ENCODE measurements at regions not wholly inside any gene's neighbourhood (a gene's known extent, or its start where the extent isn't known, plus 50 kb on each side); places are given as distances from the start of the nearest gene placed in this dataset.

DNA sequence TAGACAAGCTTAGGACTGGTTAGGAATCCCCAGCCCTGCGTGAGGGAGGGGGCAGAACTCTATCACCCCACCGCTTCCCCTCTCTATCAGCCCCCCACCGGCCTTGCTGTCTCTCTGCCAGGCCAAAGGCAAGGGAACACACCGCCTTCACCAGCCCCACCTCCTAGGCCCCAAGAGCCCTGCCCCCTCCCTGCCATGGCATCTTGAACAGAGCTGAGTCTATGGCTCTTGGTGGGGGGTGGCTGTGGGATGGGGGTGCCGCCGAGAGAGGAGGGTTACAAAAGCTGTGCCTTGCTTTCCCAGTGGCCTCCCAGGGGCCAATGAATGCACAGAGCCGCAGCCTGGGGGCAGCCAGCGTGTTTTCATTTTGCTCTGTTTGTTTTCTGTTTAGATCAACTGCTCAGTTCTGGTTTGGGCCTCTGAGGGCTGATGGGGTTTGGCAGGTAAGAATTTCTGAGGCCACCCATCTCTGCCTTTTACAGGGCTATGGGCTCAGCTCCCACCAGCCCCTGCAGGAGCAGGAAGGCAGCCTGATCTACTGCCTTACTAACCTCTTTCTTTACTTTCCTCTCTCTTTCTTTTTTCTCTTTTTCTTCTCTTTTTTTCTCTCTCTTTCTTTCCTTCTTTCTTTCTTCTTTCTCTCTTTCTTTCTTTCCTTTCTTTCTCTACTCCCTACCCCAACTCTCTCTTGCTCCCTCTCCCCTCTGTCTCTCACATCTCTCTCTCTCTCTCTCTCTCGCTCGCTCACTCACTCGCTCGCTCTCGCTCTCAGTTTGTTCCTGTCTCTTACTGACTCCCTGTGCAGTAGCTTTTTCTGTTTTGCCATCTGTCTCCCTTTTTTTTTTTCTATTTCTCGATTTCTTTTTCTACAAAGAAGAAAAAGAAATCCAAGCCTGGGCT is 128.3 kb downstream of the PJA1 start:
- TF ChIP-seq, protein P1, sequence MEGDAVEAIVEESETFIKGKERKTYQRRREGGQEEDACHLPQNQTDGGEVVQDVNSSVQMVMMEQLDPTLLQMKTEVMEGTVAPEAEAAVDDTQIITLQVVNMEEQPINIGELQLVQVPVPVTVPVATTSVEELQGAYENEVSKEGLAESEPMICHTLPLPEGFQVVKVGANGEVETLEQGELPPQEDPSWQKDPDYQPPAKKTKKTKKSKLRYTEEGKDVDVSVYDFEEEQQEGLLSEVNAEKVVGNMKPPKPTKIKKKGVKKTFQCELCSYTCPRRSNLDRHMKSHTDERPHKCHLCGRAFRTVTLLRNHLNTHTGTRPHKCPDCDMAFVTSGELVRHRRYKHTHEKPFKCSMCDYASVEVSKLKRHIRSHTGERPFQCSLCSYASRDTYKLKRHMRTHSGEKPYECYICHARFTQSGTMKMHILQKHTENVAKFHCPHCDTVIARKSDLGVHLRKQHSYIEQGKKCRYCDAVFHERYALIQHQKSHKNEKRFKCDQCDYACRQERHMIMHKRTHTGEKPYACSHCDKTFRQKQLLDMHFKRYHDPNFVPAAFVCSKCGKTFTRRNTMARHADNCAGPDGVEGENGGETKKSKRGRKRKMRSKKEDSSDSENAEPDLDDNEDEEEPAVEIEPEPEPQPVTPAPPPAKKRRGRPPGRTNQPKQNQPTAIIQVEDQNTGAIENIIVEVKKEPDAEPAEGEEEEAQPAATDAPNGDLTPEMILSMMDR (IDR thresholded peaks at IDR 0.05; ENCODE audit: low read length) = no peak
- TF ChIP-seq EZH2phosphoT487 (IDR thresholded peaks at IDR 0.05; ENCODE audit: low read length) (no peak), EZH2 (optimal IDR thresholded peaks at IDR 0.05; ENCODE audit: low read depth, low read length) (no peak)
- no peak overlapping the region for H3K9ac ChIP-seq (ENCODE audit: low read length)
- H3K4me3 ChIP-seq (ENCODE audit: low read length) = no peak overlapping the region
- H4K20me1 ChIP-seq (ENCODE audit: insufficient read depth, low read length) = no peaks in the 10 kb centered on the region
- no peak overlapping the region for H3K27ac ChIP-seq (ENCODE audit: low read length)
- no peak overlapping the region for H2AFZ ChIP-seq (ENCODE audit: low read length)
- H3K4me2 ChIP-seq (ENCODE audit: low read depth, low read length) = no peak overlapping the region
- no peaks in the 10 kb centered on the region for H3K4me1 ChIP-seq (ENCODE audit: low read length)
- no peak for DNase-seq
- no peaks in the 10 kb centered on the region for H3K79me2 ChIP-seq (ENCODE audit: low read length)
- H3K9me2 ChIP-seq (replicated peaks; ENCODE audit: insufficient read depth, low read length) = no peaks in the 10 kb centered on the region
- no peaks in the 10 kb centered on the region for H3K36me3 ChIP-seq (replicated peaks; ENCODE audit: insufficient read depth, low read length)
- no peaks in the 10 kb centered on the region for H3K9me3 ChIP-seq (replicated peaks; ENCODE audit: insufficient read depth, low read length)
- H3F3A ChIP-seq (ENCODE audit: insufficient read depth, low read length) = no peaks in the 10 kb centered on the region
- no peaks in the 10 kb centered on the region for H3K27me3 ChIP-seq (replicated peaks; ENCODE audit: insufficient read depth, low read length)

DNA sequence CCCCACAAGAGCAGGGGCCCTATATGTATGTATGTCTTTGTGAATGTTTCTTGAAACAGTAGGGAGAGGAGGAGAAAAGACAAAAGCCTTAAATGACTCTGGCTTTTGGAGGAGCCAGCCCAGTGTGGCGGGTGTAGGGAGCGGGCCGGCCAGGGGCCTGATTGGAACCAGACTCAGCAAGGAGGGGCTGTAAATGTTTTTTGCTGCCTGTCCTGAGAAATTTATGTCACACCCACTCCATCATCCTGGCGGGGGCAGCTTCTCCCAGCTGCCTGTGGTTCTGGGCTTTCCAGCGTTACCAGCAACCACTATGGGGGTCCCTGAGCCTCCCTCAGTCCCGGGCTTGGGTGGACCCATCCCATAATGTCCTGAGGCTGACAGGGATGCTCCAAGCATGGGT is 130.8 kb downstream of the PJA1 start:
- no peak overlapping the region for H3K4me2 ChIP-seq (ENCODE audit: low read depth, low read length)
- H3K9ac ChIP-seq (ENCODE audit: low read length) = no peak overlapping the region
- H3K27ac ChIP-seq (ENCODE audit: low read length) = no peak overlapping the region
- no peaks in the 10 kb centered on the region for H3K4me1 ChIP-seq (ENCODE audit: low read length)
- no peaks in the 10 kb centered on the region for H3F3A ChIP-seq (ENCODE audit: insufficient read depth, low read length)
- no peaks in the 10 kb centered on the region for H3K79me2 ChIP-seq (ENCODE audit: low read length)
- H3K9me3 ChIP-seq (replicated peaks; ENCODE audit: insufficient read depth, low read length) = no peaks in the 10 kb centered on the region
- H2AFZ ChIP-seq (ENCODE audit: low read length) = no peak overlapping the region
- H4K20me1 ChIP-seq (ENCODE audit: insufficient read depth, low read length) = no peaks in the 10 kb centered on the region
- TF ChIP-seq, protein P1 (IDR thresholded peaks at IDR 0.05; ENCODE audit: low read length) = no peak
- no peak for TF ChIP-seq EZH2phosphoT487 (IDR thresholded peaks at IDR 0.05; ENCODE audit: low read length)
- TF ChIP-seq EZH2 (optimal IDR thresholded peaks at IDR 0.05; ENCODE audit: low read depth, low read length) = no peak
- no peak for DNase-seq
- no peaks in the 10 kb centered on the region for H3K9me2 ChIP-seq (replicated peaks; ENCODE audit: insufficient read depth, low read length)
- no peaks in the 10 kb centered on the region for H3K27me3 ChIP-seq (replicated peaks; ENCODE audit: insufficient read depth, low read length)
- no peak overlapping the region for H3K4me3 ChIP-seq (ENCODE audit: low read length)
- H3K36me3 ChIP-seq (replicated peaks; ENCODE audit: insufficient read depth, low read length) = no peaks in the 10 kb centered on the region

DNA sequence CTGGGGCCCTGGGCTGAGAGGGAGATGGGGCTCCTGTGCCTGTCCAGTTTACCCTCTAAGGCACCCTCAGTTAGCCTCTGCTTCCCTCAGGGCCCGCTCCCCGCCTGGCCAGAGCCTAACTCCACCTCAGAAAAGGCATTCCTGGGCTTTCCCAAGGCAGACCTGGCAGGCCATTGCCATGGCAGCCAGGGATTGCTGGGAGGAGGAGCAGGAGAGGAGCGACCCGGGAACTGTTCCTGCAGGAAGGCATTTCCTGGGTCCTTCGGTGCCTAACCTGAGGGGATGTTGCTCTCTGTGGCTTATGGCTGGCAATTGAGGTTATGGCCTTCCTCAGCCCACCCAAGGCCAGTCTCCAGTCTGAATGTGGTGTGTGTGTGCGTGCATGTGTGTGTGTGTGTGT is 131.3 kb downstream of the PJA1 start:
- Histone ChIP-seq H4K20me1 (ENCODE audit: insufficient read depth, low read length) (no peaks in the 10 kb centered on the region), H3F3A (ENCODE audit: insufficient read depth, low read length) (no peaks in the 10 kb centered on the region), H3K9ac (ENCODE audit: low read length) (no peak overlapping the region), H3K4me3 (ENCODE audit: low read length) (no peak overlapping the region), H3K4me2 (ENCODE audit: low read depth, low read length) (no peak overlapping the region), H3K27ac (ENCODE audit: low read length) (no peak overlapping the region), H3K4me1 (ENCODE audit: low read length) (no peaks in the 10 kb centered on the region), H3K27me3 (replicated peaks; ENCODE audit: insufficient read depth, low read length) (no peaks in the 10 kb centered on the region), H3K9me2 (replicated peaks; ENCODE audit: insufficient read depth, low read length) (no peaks in the 10 kb centered on the region), H2AFZ (ENCODE audit: low read length) (no peak overlapping the region), H3K36me3 (replicated peaks; ENCODE audit: insufficient read depth, low read length) (no peaks in the 10 kb centered on the region), H3K9me3 (replicated peaks; ENCODE audit: insufficient read depth, low read length) (no peaks in the 10 kb centered on the region), H3K79me2 (ENCODE audit: low read length) (no peaks in the 10 kb centered on the region)
- DNase-seq = no peak
- no peak for TF ChIP-seq EZH2phosphoT487 (IDR thresholded peaks at IDR 0.05; ENCODE audit: low read length)
- TF ChIP-seq, protein P1 (IDR thresholded peaks at IDR 0.05; ENCODE audit: low read length) = no peak
- TF ChIP-seq EZH2 (optimal IDR thresholded peaks at IDR 0.05; ENCODE audit: low read depth, low read length) = no peak

Data from MM.1S (cell line).